Progenitor cell of endocrine pancreas (in vitro differentiated cells): ENCODE measurements at regions not wholly inside any gene's neighbourhood (a gene's known extent, or its start where the extent isn't known, plus 50 kb on each side); places are given as distances from the start of the nearest gene placed in this dataset.
A peak's percentile ranks its signal among the peaks of the same experiment; 100 is the strongest.

Experiments
- DNase-seq: peaks from one replicate; pipeline ENCODE4 v3.0.0; 2021; ENCODE audit warnings: low spot score; ENCODE audit not compliant: unreplicated experiment
- H3K27ac Mint-ChIP-seq: 2 replicates; pipeline ENCODE4 v1.8.0; 2021; ENCODE audit warnings: mild to moderate bottlenecking, moderate library complexity, mixed read lengths
- H3K27me3 Mint-ChIP-seq: 2 replicates; pipeline ENCODE4 v1.8.0; 2021; ENCODE audit warnings: mixed read lengths
- H3K36me3 Mint-ChIP-seq: 2 replicates; pipeline ENCODE4 v1.8.0; 2022; ENCODE audit warnings: mixed read lengths; ENCODE audit not compliant: insufficient read depth
- H3K4me1 Mint-ChIP-seq: 2 replicates; pipeline ENCODE4 v1.8.0; 2021; ENCODE audit warnings: low read depth, mixed read lengths
- H3K4me3 Mint-ChIP-seq: 2 replicates; pipeline ENCODE4 v1.8.0; 2021; ENCODE audit warnings: low read depth, mild to moderate bottlenecking, moderate library complexity, mixed read lengths
- H3K9me3 Mint-ChIP-seq: 2 replicates; pipeline ENCODE4 v1.8.0; 2021; ENCODE audit warnings: low read depth, mixed read lengths
- CTCF ChIP-seq: fragments of 200-600 bp; sonication (generic); IDR thresholded peaks from one replicate; pipeline ENCODE4 v1.5.0; 2021; ENCODE audit warnings: antibody characterized with exemption, mild to moderate bottlenecking; ENCODE audit not compliant: unreplicated experiment

GRCh38 chr13:31909864-31910551 lies 121.6 kb upstream of the FRY start:
- peak; percentile 25 for DNase-seq
- H3K4me1 Mint-ChIP-seq, result peaks cover 20% of the 10 kb centered on the region
- no peaks in the 10 kb centered on the region for H3K36me3 Mint-ChIP-seq
- peak; percentile 96 for TF ChIP-seq CTCF
- no peaks in the 10 kb centered on the region for H3K9me3 Mint-ChIP-seq
- H3K4me3 Mint-ChIP-seq, result no peak overlapping the region
- H3K27ac Mint-ChIP-seq, result no peak overlapping the region
- peaks cover 7% of the 10 kb centered on the region for H3K27me3 Mint-ChIP-seq

- Mint-ChIP-seq H3K9me3 (no peaks in the 10 kb centered on the region), H3K4me3 (no peak overlapping the region), H3K36me3 (no peaks in the 10 kb centered on the region), H3K27me3 (peaks cover 7% of the 10 kb centered on the region), H3K4me1 (peaks cover 18% of the 10 kb centered on the region), H3K27ac (no peak overlapping the region)
- no peak for DNase-seq
- TF ChIP-seq CTCF, result no peak
These were observed 120.9 kb upstream of the FRY start for GRCh38 chr13:31910633-31911032.

- no peak for DNase-seq
- no peak overlapping the region for H3K4me3 Mint-ChIP-seq
- no peaks in the 10 kb centered on the region for H3K27me3 Mint-ChIP-seq
- H3K9me3 Mint-ChIP-seq, result no peaks in the 10 kb centered on the region
- no peak for TF ChIP-seq CTCF
- H3K4me1 Mint-ChIP-seq, result peaks cover 9% of the 10 kb centered on the region
- H3K36me3 Mint-ChIP-seq, result no peaks in the 10 kb centered on the region
- H3K27ac Mint-ChIP-seq, result no peak overlapping the region
These were observed 118.8 kb upstream of the FRY start for GRCh38 chr13:31912647-31913401.

GRCh38 chr13:31913459-31913858 lies 118.1 kb upstream of the FRY start:
- no peak overlapping the region for H3K4me3 Mint-ChIP-seq
- no peak overlapping the region for H3K27ac Mint-ChIP-seq
- no peaks in the 10 kb centered on the region for H3K27me3 Mint-ChIP-seq
- H3K9me3 Mint-ChIP-seq, result no peaks in the 10 kb centered on the region
- no peaks in the 10 kb centered on the region for H3K36me3 Mint-ChIP-seq
- no peak for DNase-seq
- TF ChIP-seq CTCF, result no peak
- H3K4me1 Mint-ChIP-seq, result peaks cover 9% of the 10 kb centered on the region

GRCh38 chr13:31914843-31915242 lies 116.7 kb upstream of the FRY start:
- TF ChIP-seq CTCF, result no peak
- Mint-ChIP-seq H3K36me3 (no peaks in the 10 kb centered on the region), H3K27me3 (peaks cover 6% of the 10 kb centered on the region), H3K9me3 (no peaks in the 10 kb centered on the region), H3K27ac (no peak overlapping the region), H3K4me3 (no peak overlapping the region), H3K4me1 (peaks cover 6% of the 10 kb centered on the region)
- no peak for DNase-seq
